ENCODE measurements at regions not wholly inside any gene's neighbourhood (a gene's known extent, or its start where the extent isn't known, plus 50 kb on each side); places are given as distances from the start of the nearest gene placed in this dataset.

- TF ChIP-seq TCF7L2 (IDR thresholded peaks at IDR 0.05; ENCODE audit: low read depth, low read length) = no peak
- no peak for TF ChIP-seq POLR2AphosphoS5 (IDR thresholded peaks at IDR 0.05; ENCODE audit: low read depth, low read length)
- no peak for TF ChIP-seq CTCF (IDR thresholded peaks at IDR 0.05)
- no peak for TF ChIP-seq SIN3A (IDR thresholded peaks at IDR 0.05; ENCODE audit: borderline replicate concordance, insufficient read depth, low read depth, low read length)
- TF ChIP-seq REST (IDR thresholded peaks at IDR 0.05; ENCODE audit: insufficient read depth in 1 of 2, low read depth in 2 of 2, low read length in 1 of 2) = no peak
- ChIA-PET POLR2A (no interaction called here), CTCF (no interaction called here)
- no TSS peak for BruUV-seq (replicated peaks)
- H3K4me1 ChIP-seq (ENCODE audit: control insufficient read depth, insufficient read depth, low read length) = no peaks in the 10 kb centered on the region
- H3K36me3 ChIP-seq (ENCODE audit: control insufficient read depth, insufficient read depth, low read length) = no peaks in the 10 kb centered on the region
- H3K9me3 ChIP-seq (ENCODE audit: control insufficient read depth, insufficient read depth, low read depth, low read length) = no peaks in the 10 kb centered on the region
- in situ Hi-C loops (cut with HindIII; ENCODE audit: low pct_unique_long_range_greater_than_20kb, low sequenced_read_pairs) = no loop called here
- no peaks in the 10 kb centered on the region for H3K27me3 ChIP-seq (ENCODE audit: control insufficient read depth, insufficient read depth, low read length)
- ATAC-seq = no peak
- no peak overlapping the region for H3K4me3 ChIP-seq (ENCODE audit: low read depth in 2 of 2, low read length in 2 of 2)
- no peak overlapping the region for H3K27ac ChIP-seq (ENCODE audit: low read length)
- DNase-seq (ENCODE audit: low read depth, low spot score) = no peak
- intact Hi-C loops (cut with micrococcal nuclease; ENCODE audit: unreplicated experiment) = no loop called here
These were observed 311.3 kb downstream of the TNS1 start for GRCh38 chr2:217691516-217691915.

DNA sequence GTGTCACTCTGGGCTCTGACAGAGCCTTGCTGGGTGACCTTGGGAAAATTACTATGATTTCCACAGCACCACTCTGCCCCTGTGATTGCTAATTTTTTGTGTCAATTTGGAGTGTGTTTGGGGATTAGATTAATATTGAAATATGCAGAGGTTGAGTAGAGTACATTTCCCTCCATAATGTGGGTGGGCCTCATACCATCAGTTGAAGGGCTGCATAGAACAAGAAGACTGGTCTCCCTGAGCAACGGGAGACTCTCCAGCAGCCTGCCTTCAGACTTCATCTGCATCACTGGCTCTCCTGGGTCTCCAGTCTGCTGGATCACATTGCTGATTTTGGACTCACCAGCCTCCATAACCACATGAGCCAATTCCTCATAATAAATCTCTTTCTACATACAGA lies 313.7 kb downstream of the TNS1 start:
- TF ChIP-seq SIN3A (IDR thresholded peaks at IDR 0.05; ENCODE audit: borderline replicate concordance, insufficient read depth, low read depth, low read length) = no peak
- no peak for TF ChIP-seq CTCF (IDR thresholded peaks at IDR 0.05)
- TF ChIP-seq POLR2AphosphoS5 (IDR thresholded peaks at IDR 0.05; ENCODE audit: low read depth, low read length) = no peak
- no peak for TF ChIP-seq REST (IDR thresholded peaks at IDR 0.05; ENCODE audit: insufficient read depth in 1 of 2, low read depth in 2 of 2, low read length in 1 of 2)
- TF ChIP-seq TCF7L2 (IDR thresholded peaks at IDR 0.05; ENCODE audit: low read depth, low read length) = no peak
- Histone ChIP-seq H3K4me1 (ENCODE audit: control insufficient read depth, insufficient read depth, low read length) (no peaks in the 10 kb centered on the region), H3K36me3 (ENCODE audit: control insufficient read depth, insufficient read depth, low read length) (no peaks in the 10 kb centered on the region), H3K4me3 (ENCODE audit: low read depth in 2 of 2, low read length in 2 of 2) (no peak overlapping the region), H3K9me3 (ENCODE audit: control insufficient read depth, insufficient read depth, low read depth, low read length) (no peaks in the 10 kb centered on the region), H3K27ac (ENCODE audit: low read length) (no peak overlapping the region), H3K27me3 (ENCODE audit: control insufficient read depth, insufficient read depth, low read length) (no peaks in the 10 kb centered on the region)
- BruUV-seq (replicated peaks) = no TSS peak
- in situ Hi-C loops (cut with HindIII; ENCODE audit: low pct_unique_long_range_greater_than_20kb, low sequenced_read_pairs) (no loop called here), intact Hi-C loops (cut with micrococcal nuclease; ENCODE audit: unreplicated experiment) (no loop called here)
- POLR2A ChIA-PET = no interaction called here
- DNase-seq (ENCODE audit: low read depth, low spot score) (no peak), ATAC-seq (no peak)
- CTCF ChIA-PET = no interaction called here

Data from Panc1 (cell line).